Neuron (in vitro differentiated cells): ENCODE measurements at regions not wholly inside any gene's neighbourhood (a gene's known extent, or its start where the extent isn't known, plus 50 kb on each side); places are given as distances from the start of the nearest gene placed in this dataset.

Experiments used
- H2AFZ ChIP-seq: one replicate; pipeline ENCODE4 v1.6.1; 2013; ENCODE audit warnings: low read depth, mild to moderate bottlenecking, inconsistent platforms, low read length, moderate library complexity
- H3K27me3 ChIP-seq: one replicate; pipeline ENCODE4 v1.6.1; 2013; ENCODE audit warnings: low read length; ENCODE audit not compliant: insufficient read depth
- H3K36me3 ChIP-seq: one replicate; pipeline ENCODE4 v1.6.1; 2013; ENCODE audit warnings: low read length; ENCODE audit not compliant: insufficient read depth
- H3K4me1 ChIP-seq: one replicate; pipeline ENCODE4 v1.6.1; 2013; ENCODE audit warnings: low read length; ENCODE audit not compliant: insufficient read depth
- H3K4me3 ChIP-seq: 2 replicates; pipeline ENCODE4 v1.5.1; 2013; ENCODE audit warnings: mild to moderate bottlenecking, low read length, moderate library complexity
- H3K9me3 ChIP-seq: one replicate; pipeline ENCODE4 v1.6.1; 2013; ENCODE audit warnings: low read length

DNA sequence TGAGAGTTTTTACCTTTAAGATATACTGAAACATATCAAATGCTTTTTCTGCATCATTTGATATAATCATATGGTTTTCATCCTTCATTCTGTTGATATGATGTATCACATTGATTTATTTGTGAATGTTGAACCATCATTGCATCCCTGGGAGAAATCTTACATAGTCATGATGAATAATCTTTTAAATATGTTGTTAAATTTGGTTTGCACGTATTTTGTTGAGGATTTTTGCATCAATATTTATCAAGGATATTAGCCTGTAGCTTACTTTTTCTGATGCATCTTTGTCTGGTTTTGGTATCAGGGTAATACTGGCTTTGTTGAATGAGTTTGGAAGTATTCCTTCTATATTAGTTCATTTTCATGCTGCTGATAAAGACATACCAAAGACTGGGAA lies 541.4 kb downstream of the TLL1 start:
- H3K27me3 ChIP-seq, result no peaks in the 10 kb centered on the region
- H2AFZ ChIP-seq, result no peak overlapping the region
- H3K36me3 ChIP-seq, result no peaks in the 10 kb centered on the region
- H3K4me1 ChIP-seq, result no peaks in the 10 kb centered on the region
- no peak overlapping the region for H3K4me3 ChIP-seq
- H3K9me3 ChIP-seq, result no peaks in the 10 kb centered on the region

DNA sequence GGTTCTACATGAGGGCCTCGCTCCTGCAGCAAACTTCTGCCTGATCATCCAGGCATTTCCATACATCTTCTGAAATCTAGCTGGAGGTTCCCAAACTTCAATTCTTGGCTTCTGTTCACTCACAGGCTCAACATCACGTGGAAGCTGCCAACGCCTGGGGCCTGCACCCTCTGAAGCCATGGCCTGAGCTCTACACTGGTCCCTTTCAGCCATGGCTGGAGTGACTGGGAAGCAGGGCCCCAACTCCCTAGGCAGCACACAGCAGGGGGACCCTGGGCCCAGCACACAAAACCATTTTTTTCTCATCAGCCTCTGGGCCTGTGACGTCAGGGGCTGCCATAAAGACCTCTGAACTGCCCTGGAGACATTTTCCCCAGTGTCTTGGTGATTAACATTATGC lies 542.7 kb downstream of the TLL1 start:
- Histone ChIP-seq H3K27me3 (no peaks in the 10 kb centered on the region), H3K36me3 (no peaks in the 10 kb centered on the region), H2AFZ (no peak overlapping the region), H3K4me3 (no peak overlapping the region), H3K4me1 (no peaks in the 10 kb centered on the region), H3K9me3 (no peaks in the 10 kb centered on the region)

DNA sequence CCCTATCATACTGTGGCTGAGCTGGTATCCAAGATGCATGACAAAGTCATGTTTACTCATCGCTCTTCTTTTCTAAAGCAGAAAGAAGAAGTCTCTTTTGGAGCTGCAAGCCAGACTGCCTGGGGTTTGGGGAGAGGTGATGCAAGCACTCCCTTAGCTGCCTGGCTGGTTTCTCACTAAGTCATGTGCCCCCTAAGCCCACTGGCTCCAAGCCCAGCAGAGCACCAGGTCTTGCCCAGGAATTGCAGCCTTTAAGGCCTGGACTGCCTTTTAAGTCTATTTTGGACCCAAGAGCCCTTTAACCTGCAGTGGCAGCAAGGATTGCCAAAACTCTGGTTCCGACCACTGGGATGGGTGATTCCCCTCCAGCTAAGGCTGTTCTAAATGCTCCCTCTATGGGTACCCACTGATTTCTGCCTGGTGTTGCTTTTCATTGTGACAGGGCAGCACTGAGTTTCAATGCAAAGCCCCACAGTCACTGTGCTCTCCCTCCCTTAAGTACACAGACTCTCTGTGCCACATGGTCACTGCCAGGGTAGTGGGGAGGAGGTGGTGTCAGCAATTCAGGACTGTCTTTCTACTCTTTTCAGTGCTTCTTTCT lies 548.6 kb downstream of the TLL1 start:
- Histone ChIP-seq H3K36me3 (no peaks in the 10 kb centered on the region), H2AFZ (no peak overlapping the region), H3K9me3 (no peaks in the 10 kb centered on the region), H3K4me1 (no peaks in the 10 kb centered on the region), H3K4me3 (no peak overlapping the region), H3K27me3 (no peaks in the 10 kb centered on the region)

DNA sequence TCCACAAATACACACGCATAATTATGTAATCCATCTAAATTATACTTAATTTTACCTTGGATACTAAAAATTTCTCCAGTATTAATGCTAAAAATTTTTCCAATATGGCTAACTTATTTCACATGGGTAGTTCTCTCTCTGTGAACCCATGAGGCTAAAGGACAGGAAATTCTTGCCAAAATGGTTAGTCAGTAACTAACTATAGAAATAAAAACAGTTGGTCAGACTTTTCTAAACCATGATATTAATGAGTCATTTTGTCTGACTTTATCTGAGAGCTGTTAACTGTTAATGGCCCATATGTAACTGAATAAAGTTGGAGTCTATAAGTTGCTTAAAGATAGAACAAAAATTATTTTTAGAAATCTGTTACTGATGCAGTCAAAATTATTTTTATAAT lies 549.4 kb downstream of the TLL1 start:
- Histone ChIP-seq H3K9me3 (no peaks in the 10 kb centered on the region), H2AFZ (no peak overlapping the region), H3K27me3 (no peaks in the 10 kb centered on the region), H3K4me3 (no peak overlapping the region), H3K4me1 (no peaks in the 10 kb centered on the region), H3K36me3 (no peaks in the 10 kb centered on the region)

DNA sequence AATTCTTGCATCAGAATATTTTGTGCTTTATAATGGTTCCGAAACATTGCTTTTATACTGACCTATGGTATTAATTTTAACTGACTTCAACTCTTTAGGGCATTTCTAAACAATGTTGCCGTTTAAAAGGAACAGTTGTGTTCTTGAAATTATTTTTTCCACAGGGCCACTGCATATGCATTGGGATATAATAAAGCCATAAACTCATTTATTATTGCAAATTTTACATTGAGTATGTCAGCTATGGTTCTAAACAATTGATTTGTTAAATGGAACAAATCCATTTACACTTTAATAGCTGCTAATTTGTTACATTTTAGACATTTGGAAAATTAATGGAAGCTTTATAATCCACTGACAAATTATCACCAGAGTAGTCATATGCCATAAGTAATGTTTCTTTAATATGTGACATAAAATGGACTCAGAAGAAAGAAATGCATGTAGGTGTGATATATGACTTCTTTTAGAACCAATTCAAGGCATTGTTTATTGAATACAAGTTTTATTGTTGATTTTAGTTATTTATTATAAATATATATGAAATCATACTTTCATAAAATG lies 553.3 kb downstream of the TLL1 start:
- no peaks in the 10 kb centered on the region for H3K27me3 ChIP-seq

DNA sequence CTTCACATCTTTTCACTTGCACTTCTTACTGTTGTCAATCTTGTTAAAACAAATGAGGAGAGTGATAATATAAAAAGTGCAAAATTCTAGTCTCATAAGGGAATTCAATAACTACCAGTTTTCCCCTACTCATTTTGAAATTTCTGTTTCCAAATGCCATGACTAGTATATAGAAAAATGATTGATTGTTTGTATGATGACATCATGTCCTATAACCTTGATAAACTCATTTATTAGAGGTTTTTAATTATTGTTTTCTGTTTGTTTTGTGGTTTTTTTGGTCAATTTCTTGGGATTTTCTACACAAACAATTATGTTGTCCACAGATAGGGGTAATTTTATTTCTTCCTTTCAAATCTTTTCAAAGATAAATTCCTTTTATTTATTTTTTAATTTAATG lies 559.1 kb downstream of the TLL1 start:
- Histone ChIP-seq H3K4me1 (no peaks in the 10 kb centered on the region), H3K27me3 (no peaks in the 10 kb centered on the region), H3K36me3 (no peaks in the 10 kb centered on the region), H2AFZ (no peak overlapping the region), H3K4me3 (no peak overlapping the region), H3K9me3 (no peaks in the 10 kb centered on the region)

More for the DNA sequence above, 553.3 kb downstream of the TLL1 start:
- Histone ChIP-seq H3K4me1 (no peaks in the 10 kb centered on the region), H3K36me3 (no peaks in the 10 kb centered on the region), H3K4me3 (no peak overlapping the region), H3K9me3 (no peaks in the 10 kb centered on the region), H2AFZ (no peak overlapping the region)

DNA sequence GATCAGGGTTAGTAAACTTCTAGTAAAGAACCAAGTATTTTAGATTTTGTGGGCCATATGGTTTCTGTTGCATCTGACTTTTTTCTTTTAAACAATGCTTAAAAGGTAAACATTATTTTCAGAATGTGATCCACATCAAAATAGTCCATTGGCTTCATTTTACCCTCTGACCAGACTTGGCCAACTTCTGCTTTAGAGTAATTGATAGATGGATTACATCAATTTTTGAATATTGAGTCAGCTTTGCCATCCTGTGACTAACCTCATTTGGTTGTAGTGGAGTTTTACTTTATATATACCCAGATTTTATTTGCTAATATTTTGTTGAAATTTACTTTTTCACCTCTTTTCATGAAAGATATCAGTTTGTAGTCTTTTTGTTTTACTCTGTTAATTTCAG lies 559.8 kb downstream of the TLL1 start:
- no peaks in the 10 kb centered on the region for H3K9me3 ChIP-seq
- H3K4me1 ChIP-seq, result no peaks in the 10 kb centered on the region
- no peaks in the 10 kb centered on the region for H3K36me3 ChIP-seq
- no peaks in the 10 kb centered on the region for H3K27me3 ChIP-seq
- no peak overlapping the region for H3K4me3 ChIP-seq
- no peak overlapping the region for H2AFZ ChIP-seq

DNA sequence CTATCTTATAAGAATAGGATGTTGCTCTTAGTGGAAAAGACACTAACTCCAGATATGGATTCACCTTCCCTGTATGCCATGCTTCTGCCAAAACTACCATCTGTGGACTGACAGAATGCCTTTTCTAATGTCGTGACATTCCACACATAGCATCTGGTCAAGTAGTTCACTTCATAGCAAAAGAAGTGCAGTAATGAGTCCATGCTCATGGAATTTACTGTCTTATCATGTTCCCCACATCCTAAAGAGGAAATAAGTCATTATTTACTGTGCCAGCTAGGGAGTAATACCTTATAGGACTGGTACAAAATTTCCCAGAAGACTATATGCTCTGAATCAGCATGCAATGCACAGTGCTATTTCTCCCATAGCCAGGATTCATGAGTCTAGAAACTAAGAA lies 562.4 kb downstream of the TLL1 start:
- Histone ChIP-seq H3K27me3 (no peaks in the 10 kb centered on the region), H3K36me3 (no peaks in the 10 kb centered on the region), H3K4me1 (no peaks in the 10 kb centered on the region), H2AFZ (no peak overlapping the region), H3K4me3 (no peak overlapping the region), H3K9me3 (no peaks in the 10 kb centered on the region)

DNA sequence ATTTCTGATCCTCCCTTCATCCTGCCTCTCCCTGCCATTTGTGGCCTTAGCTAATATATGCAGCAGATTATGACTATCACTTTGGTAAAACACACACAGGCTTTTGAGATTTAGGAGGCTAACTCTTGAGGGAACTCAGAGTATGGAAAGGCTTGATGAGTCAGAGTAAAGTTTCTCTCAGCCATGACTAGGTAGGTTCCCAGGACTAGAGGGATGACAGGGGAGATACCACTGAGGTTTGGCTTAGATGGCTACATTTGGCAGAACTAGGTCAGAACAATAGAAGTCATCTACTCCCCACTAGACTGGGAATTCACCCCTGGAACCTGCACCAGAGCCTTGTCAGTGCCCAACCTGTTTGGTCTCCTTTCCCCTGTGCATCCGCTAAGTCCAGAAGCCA lies 585.7 kb downstream of the TLL1 start:
- Histone ChIP-seq H3K36me3 (no peaks in the 10 kb centered on the region), H3K4me1 (no peaks in the 10 kb centered on the region), H3K27me3 (no peaks in the 10 kb centered on the region), H3K9me3 (no peaks in the 10 kb centered on the region), H2AFZ (no peak overlapping the region), H3K4me3 (no peak overlapping the region)

DNA sequence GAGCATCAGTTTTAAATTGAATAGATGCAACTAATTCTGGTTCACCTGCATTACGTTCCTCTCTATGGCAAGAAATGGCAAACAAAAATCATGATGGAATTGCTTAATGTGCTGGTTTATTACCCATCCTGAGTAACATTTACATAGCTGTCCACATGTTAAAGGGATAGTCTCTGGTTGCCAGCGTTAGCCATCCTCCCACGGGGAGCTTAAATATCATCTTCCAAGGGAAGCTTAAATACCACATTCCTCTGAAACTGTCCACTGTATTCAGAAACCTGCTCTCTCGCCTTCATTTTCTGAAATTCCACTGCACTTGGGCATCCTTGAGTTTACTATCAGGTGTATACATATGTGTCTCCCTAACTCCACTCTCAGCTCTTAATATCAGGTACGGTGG lies 586.6 kb downstream of the TLL1 start:
- no peaks in the 10 kb centered on the region for H3K4me1 ChIP-seq
- no peaks in the 10 kb centered on the region for H3K9me3 ChIP-seq
- H3K4me3 ChIP-seq, result no peak overlapping the region
- H2AFZ ChIP-seq, result no peak overlapping the region
- no peaks in the 10 kb centered on the region for H3K36me3 ChIP-seq
- no peaks in the 10 kb centered on the region for H3K27me3 ChIP-seq

DNA sequence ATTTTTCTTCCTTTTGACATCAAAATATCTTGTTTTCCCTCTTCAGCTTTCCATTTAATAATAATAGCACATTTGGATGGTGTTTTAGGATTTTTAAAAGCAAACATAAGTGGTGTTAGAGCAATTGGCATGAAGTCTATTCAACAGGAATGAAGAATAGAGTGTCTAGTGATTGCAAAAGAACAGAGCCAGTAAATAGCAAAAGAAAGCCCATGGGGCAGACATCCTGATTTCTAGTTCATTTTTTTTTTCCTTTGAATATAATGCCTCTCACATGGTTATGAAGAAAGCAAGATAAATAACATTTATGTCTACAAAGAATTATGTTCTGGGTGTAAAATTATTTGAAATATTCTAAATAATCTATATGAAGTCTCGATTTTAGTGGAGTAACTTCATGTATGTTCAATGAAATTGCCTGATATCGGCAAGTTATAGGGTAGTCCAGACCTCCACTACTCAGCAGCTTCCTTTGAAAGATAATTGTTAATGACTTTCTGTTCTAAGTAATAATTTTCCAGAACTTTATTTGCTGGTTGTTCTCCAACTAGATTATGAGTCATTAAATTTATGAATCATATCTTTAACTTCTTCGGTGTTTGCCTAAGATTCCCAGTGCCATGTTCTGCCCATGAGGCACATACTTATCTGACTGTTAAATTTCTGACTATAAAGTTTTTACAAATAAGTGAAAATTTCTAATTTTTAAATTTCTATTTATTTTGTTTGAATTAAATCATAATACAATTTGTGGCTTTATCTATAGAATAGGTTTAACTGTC lies 587.9 kb downstream of the TLL1 start:
- Histone ChIP-seq H2AFZ (no peak overlapping the region), H3K4me3 (no peak overlapping the region), H3K36me3 (no peaks in the 10 kb centered on the region), H3K27me3 (no peaks in the 10 kb centered on the region), H3K4me1 (no peaks in the 10 kb centered on the region), H3K9me3 (no peaks in the 10 kb centered on the region)

DNA sequence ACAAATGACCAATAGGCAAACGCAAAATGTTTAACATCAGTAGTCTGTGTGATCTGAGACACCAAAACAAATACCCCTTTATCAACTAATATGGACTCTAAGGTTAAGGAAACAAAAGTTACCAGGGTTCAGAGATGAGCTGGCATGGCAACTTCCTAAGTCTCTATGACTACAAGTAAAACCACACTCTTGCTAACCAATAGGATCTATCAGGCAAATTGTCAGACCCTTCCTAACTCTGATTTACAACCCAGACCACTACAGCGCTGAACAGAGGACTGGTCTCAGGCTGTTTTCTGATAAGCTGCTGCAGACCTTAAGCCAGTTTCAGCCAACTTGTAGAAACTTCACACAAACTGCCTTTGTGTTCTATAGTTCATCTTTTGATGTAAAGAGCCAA lies 608.0 kb downstream of the TLL1 start:
- H3K4me1 ChIP-seq, result no peaks in the 10 kb centered on the region
- H3K4me3 ChIP-seq, result no peak overlapping the region
- no peaks in the 10 kb centered on the region for H3K9me3 ChIP-seq
- H2AFZ ChIP-seq, result no peak overlapping the region
- no peaks in the 10 kb centered on the region for H3K27me3 ChIP-seq
- no peaks in the 10 kb centered on the region for H3K36me3 ChIP-seq

DNA sequence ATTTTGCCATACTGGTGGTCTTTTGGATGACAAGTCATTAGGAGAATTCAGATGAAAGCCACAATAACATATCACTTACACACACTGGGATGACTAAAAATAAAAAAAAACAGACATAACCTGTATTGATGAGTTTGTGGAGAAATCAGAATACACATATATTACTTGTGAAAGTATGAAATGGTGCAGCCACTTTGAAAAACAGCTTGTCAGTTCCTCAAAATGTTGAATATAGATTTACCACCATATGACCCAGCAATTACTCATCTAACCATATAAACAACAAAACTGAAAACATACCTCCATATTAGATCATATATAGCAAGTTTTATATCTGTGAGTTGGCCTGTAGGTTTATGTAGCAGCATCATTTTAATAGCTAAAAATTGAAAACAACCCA lies 608.7 kb downstream of the TLL1 start:
- Histone ChIP-seq H3K4me3 (no peak overlapping the region), H2AFZ (no peak overlapping the region), H3K27me3 (no peaks in the 10 kb centered on the region), H3K9me3 (no peaks in the 10 kb centered on the region), H3K36me3 (no peaks in the 10 kb centered on the region), H3K4me1 (no peaks in the 10 kb centered on the region)
